Spleen (tissue), 11 donors: ENCODE measurements at regions not wholly inside any gene's neighbourhood (a gene's known extent, or its start where the extent isn't known, plus 50 kb on each side); places are given as distances from the start of the nearest gene placed in this dataset.

Experiments used
- DNase-seq: peaks from one replicate; pipeline ENCODE4 v3.0.0-alpha.2; 2020
- H3K27ac ChIP-seq, 8 donors: fragments of 200-600 bp; sonication (generic) in 7 of 8; 1 replicate in 4 of 8; 2 replicates in 4 of 8; pipeline versions ENCODE4 v1.5.0 to v1.8.0; 2016 to 2021; ENCODE audit warnings: inconsistent platforms in 4 of 8, mild to moderate bottlenecking in 4 of 8, moderate library complexity in 1 of 8
- H3K27me3 ChIP-seq, 7 donors: fragments of 200-600 bp; sonication (generic) in 6 of 7; replicated peaks in 1 of 7; 1 replicate in 4 of 7; 2 replicates in 3 of 7; pipeline versions ENCODE4 v1.5.0 to v1.8.0; 2016 to 2021; ENCODE audit warnings: inconsistent platforms in 3 of 7, mild to moderate bottlenecking in 1 of 7
- H3K36me3 ChIP-seq, 6 donors: fragments of 200-600 bp; sonication (generic) in 5 of 6; 1 replicate in 4 of 6; 2 replicates in 2 of 6; pipeline versions ENCODE4 v1.5.0 to v1.8.0; 2016 to 2021; ENCODE audit warnings: inconsistent platforms in 2 of 6
- H3K4me1 ChIP-seq, 6 donors: fragments of 200-600 bp; sonication (generic) in 5 of 6; 1 replicate in 3 of 6; 2 replicates in 3 of 6; pipeline versions ENCODE4 v1.5.0 to v1.8.0; 2016 to 2021; ENCODE audit warnings: inconsistent platforms in 3 of 6
- H3K4me3 ChIP-seq, 8 donors: fragments of 200-600 bp; sonication (generic) in 7 of 8; 1 replicate in 4 of 8; 2 replicates in 4 of 8; pipeline versions ENCODE4 v1.5.0 to v1.8.0; 2016 to 2021; ENCODE audit warnings: inconsistent platforms in 4 of 8, mild to moderate bottlenecking in 4 of 8, moderate library complexity in 2 of 8
- H3K9me3 ChIP-seq, 8 donors: fragments of 200-600 bp; sonication (generic) in 7 of 8; 1 replicate in 4 of 8; 2 replicates in 4 of 8; pipeline versions ENCODE4 v1.5.0 to v1.8.0; 2016 to 2021; ENCODE audit warnings: inconsistent platforms in 4 of 8
- POLR2A ChIP-seq, 3 donors: fragments of 450-650 bp; IDR thresholded peaks; one replicate each; pipeline ENCODE4 v1.5.1; 2017; ENCODE audit warnings: antibody characterized with exemption in 3 of 3, mild to moderate bottlenecking in 1 of 3
- POLR2AphosphoS5 ChIP-seq, 3 donors: sonication (generic); formaldehyde crosslinking; IDR thresholded peaks; one replicate each; pipeline ENCODE4 v1.5.1; 2017; ENCODE audit warnings: antibody characterized with exemption in 3 of 3
- WGBS, 5 donors: extraction: QIAGEN DNeasy Blood & Tissue Kit in 3 of 5; methylation state at CpG; one replicate each; pipeline versions ENCODE4 v1.1.5 to v1.1.7; 2013 to 2018; 5-methylcytosine and 5-hydroxymethylcytosine counted together
- intact Hi-C: fragments of 100-400 bp; cut with DNase I; formaldehyde crosslinking; loops from one replicate; pipeline ENCODE4 v1.15.0; 2023; ENCODE audit warnings: low total_unique reads
- TF ChIP-seq, protein P1 (sequence below), 11 experiments: fragments of 200-600 bp in 7 of 11; fragments of 450-650 bp in 4 of 11; sonication (generic) in 4 of 11; IDR thresholded peaks in 8 of 11; conservative IDR thresholded peaks in 3 of 11; 1 replicate in 7 of 11; 2 replicates in 4 of 11; pipeline versions ENCODE4 v1.4.0 to v1.8.0; 2016 to 2021; ENCODE audit warnings: antibody characterized with exemption in 11 of 11, inconsistent platforms in 4 of 11, mild to moderate bottlenecking in 1 of 11
- donor health status: healthy with polysubstance abuse.
- donor health status: DM: no; HTN: no; CAD: no; lungs with moderate emphysema.
- donor health status: DM: no; HTN: no; CAD: no.
- donor health status: Bipolar disorder and iron deficiency.
- donor health status: healthy.
- donor health status: DM: no; HTN: no; CAD: no.
- donor health status: DM: yes; HTN: yes; CAD: no.

DNA sequence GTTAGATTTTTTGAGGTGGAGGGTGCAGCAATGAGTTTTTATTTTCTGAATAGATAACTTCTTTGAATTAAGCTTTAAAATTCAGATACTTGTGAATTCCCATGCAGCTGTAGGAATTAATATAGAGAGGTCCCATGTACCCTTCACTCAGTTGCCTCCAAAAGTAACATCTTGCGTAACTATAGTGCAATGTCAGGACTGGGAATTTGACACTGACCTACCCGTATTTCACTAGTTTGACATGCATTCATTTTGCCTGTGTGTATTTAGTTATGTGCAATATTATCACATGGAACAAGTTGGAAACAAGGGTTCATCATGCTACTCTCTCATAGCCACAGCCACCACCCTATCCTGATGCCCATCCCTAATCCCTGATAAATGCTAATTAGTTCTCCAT, 147.1 kb upstream of the IGFBP3 start:
- Histone ChIP-seq H3K4me3 (no peak overlapping the region), H3K4me1 (no peaks in the 10 kb centered on the region), H3K27ac (no peak overlapping the region), H3K36me3 (no peaks in the 10 kb centered on the region), H3K9me3 (peaks cover 0 to 4% (median 0%) of the 10 kb centered on the region in 8 donors), H3K27me3 (no peaks in the 10 kb centered on the region)
- WGBS, 5 donors: 72 to 94% (median 90%) methylated on average over 2 of the region's 2 CpGs
- intact Hi-C loops: no loop called here
- DNase-seq: no peak
- no peak for TF ChIP-seq POLR2A (IDR thresholded peaks at IDR 0.05)
- TF ChIP-seq, protein P1, sequence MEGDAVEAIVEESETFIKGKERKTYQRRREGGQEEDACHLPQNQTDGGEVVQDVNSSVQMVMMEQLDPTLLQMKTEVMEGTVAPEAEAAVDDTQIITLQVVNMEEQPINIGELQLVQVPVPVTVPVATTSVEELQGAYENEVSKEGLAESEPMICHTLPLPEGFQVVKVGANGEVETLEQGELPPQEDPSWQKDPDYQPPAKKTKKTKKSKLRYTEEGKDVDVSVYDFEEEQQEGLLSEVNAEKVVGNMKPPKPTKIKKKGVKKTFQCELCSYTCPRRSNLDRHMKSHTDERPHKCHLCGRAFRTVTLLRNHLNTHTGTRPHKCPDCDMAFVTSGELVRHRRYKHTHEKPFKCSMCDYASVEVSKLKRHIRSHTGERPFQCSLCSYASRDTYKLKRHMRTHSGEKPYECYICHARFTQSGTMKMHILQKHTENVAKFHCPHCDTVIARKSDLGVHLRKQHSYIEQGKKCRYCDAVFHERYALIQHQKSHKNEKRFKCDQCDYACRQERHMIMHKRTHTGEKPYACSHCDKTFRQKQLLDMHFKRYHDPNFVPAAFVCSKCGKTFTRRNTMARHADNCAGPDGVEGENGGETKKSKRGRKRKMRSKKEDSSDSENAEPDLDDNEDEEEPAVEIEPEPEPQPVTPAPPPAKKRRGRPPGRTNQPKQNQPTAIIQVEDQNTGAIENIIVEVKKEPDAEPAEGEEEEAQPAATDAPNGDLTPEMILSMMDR (IDR thresholded peaks at IDR 0.05 in 8 of 11, conservative IDR thresholded peaks at IDR 0.05 in 3 of 11): no peak
- TF ChIP-seq POLR2AphosphoS5 (IDR thresholded peaks at IDR 0.05): no peak

DNA sequence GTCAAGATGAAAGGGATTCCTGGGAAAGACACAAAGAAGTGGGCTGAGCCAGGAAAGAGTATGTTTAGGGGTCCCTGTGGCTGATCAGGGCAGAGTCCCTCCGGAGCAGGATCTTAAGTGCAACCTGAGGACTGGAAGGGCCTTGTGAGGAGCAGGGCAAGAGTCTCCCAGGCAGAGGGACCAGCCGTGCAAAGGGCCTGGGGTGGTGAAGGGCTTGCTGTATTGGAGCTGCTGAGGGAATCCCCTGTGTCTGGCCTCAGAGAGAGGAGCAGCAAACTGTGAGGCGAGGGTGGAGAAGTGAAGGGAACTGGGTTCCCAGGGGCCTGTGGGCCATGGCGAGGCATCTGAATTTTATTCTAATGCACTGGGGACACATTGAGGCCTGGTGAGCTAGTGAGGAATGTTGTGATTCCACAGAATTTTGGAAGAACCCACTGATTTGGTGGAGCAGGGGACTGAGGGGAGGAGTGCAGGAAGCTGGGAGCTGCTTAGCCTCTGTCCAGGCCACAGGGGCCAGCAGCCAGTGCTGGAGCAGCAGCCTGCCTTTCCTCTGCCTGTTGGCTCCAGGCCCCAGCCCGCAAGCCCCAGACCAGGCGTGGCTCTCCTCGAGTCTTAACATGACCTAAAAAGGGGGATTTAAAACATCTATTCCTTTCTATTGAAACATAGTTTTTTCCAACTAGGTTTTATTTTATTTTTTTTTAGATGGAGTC, 138.4 kb upstream of the IGFBP3 start:
- Histone ChIP-seq H3K4me3 (no peak overlapping the region), H3K27me3 (no peaks in the 10 kb centered on the region), H3K9me3 (no peaks in the 10 kb centered on the region), H3K27ac (no peak overlapping the region), H3K36me3 (no peaks in the 10 kb centered on the region), H3K4me1 (no peaks in the 10 kb centered on the region)
- TF ChIP-seq POLR2AphosphoS5 (IDR thresholded peaks at IDR 0.05): no peak
- TF ChIP-seq, protein P1 (IDR thresholded peaks at IDR 0.05 in 8 of 11, conservative IDR thresholded peaks at IDR 0.05 in 3 of 11): no peak
- TF ChIP-seq POLR2A (IDR thresholded peaks at IDR 0.05): no peak
- 72 to 81% (median 75%) methylated on average over 7 of the region's 7 CpGs for WGBS, 5 donors
- intact Hi-C loops: no loop called here
- DNase-seq: no peak

DNA sequence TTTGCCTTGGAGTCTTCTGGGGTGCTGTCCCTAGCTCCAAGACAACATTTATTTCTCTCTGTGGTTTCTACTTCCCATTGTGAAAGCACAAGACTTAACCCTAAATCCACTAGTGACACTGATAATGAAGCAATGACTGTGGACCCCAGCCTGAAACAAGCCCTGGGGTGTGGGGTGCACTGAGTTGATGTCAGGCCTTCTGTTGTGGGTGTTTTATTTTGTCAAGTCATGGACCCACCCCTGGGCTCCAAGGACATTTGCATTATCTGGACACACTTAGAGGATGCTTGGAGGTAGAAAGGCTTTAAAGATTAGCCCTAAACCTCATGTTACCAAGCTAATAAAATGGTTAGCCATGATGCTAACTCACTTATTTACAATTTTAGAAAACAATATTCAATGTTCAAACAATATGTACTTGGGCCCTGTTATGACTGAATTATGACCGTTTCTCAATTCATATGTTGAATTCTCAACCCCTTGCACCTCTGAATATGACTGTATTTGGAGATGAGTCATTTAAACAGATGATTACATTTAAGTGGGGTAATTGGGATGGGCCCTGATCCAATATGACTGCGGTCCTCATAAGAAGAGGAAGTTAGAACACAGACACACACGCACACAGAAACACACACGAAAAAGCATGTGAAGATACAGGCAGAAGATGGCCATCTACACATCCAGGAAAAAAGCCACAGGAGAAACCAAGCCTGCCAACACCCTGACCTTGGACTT, 137.2 kb upstream of the IGFBP3 start:
- no peaks in the 10 kb centered on the region for H3K36me3 ChIP-seq
- WGBS, 5 donors: 75 to 89% (median 84%) methylated on average over 4 of the region's 4 CpGs
- DNase-seq: no peak
- intact Hi-C loops: no loop called here
- H3K27ac ChIP-seq: no peak overlapping the region
- H3K4me3 ChIP-seq: no peak overlapping the region
- H3K27me3 ChIP-seq: no peaks in the 10 kb centered on the region
- H3K9me3 ChIP-seq: no peaks in the 10 kb centered on the region
- TF ChIP-seq, protein P1 (IDR thresholded peaks at IDR 0.05 in 8 of 11, conservative IDR thresholded peaks at IDR 0.05 in 3 of 11): no peak
- TF ChIP-seq POLR2AphosphoS5 (IDR thresholded peaks at IDR 0.05) (no peak), POLR2A (IDR thresholded peaks at IDR 0.05) (no peak)
- no peaks in the 10 kb centered on the region for H3K4me1 ChIP-seq

DNA sequence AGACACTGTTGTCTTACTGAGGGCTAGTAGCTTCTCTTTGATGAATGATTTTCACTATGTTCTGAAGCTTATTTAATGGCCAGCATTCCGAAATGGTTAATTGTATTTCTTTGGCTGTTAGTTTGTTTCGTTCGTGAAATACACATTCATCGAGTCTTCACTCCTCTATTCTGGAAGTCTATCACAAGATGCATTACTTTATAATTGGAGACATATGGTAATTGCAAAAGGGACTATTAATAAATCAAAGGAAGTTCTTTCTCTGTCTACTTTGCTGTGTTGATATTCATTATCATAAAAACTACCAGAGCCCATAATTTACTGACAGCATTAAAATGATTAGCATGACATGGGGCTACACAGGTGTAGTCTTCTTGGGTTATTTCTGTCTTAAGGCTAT, 133.8 kb upstream of the IGFBP3 start:
- TF ChIP-seq POLR2A (IDR thresholded peaks at IDR 0.05) (no peak), POLR2AphosphoS5 (IDR thresholded peaks at IDR 0.05) (no peak)
- TF ChIP-seq, protein P1 (IDR thresholded peaks at IDR 0.05 in 8 of 11, conservative IDR thresholded peaks at IDR 0.05 in 3 of 11): no peak

More for the DNA sequence above, 133.8 kb upstream of the IGFBP3 start:
- Histone ChIP-seq H3K4me1 (no peaks in the 10 kb centered on the region), H3K4me3 (no peak overlapping the region), H3K9me3 (no peaks in the 10 kb centered on the region), H3K27ac (peak overlapping the region in 1 of 8 donors; percentile 46), H3K36me3 (no peaks in the 10 kb centered on the region), H3K27me3 (no peaks in the 10 kb centered on the region)
- WGBS, 5 donors: 80 to 95% (median 88%) methylated on average over 4 of the region's 4 CpGs
- intact Hi-C loops: no loop called here
- no peak for DNase-seq
